Thoracic aorta (tissue), 2 donors: ENCODE measurements at regions not wholly inside any gene's neighbourhood (a gene's known extent, or its start where the extent isn't known, plus 50 kb on each side); places are given as distances from the start of the nearest gene placed in this dataset.
"Not testable (repeated sequence)": the region's sequence is repeated elsewhere in the genome, so short reads cannot be mapped to it uniquely, and the experiment has no call there.

Experiments used
- ATAC-seq: fragments of 150-250 bp; one replicate; pipeline ENCODE4 v1.8.0; 2017; ENCODE audit warnings: low read depth; ENCODE audit not compliant: insufficient number of reproducible peaks, low FRiP score
- DNase-seq: peaks from one replicate; pipeline ENCODE4 v3.0.0-alpha.2; 2020; ENCODE audit warnings: low spot score
- H3K27ac ChIP-seq, 2 donors: fragments of 200-600 bp; sonication (generic); 1 replicate in 1 of 2; 2 replicates in 1 of 2; pipeline ENCODE4 v1.5.1; 2016; ENCODE audit warnings: mild to moderate bottlenecking in 2 of 2, moderate library complexity in 2 of 2
- H3K27me3 ChIP-seq: fragments of 200-600 bp; sonication (generic); replicated peaks from 2 replicates; pipeline ENCODE4 v1.6.0; 2016; ENCODE audit warnings: mild to moderate bottlenecking; ENCODE audit not compliant: insufficient read depth
- H3K36me3 ChIP-seq: fragments of 200-600 bp; sonication (generic); one replicate; pipeline ENCODE4 v1.5.1; 2016
- H3K4me1 ChIP-seq, 2 donors: fragments of 200-600 bp; sonication (generic); 1 replicate in 1 of 2; 2 replicates in 1 of 2; pipeline versions ENCODE4 v1.5.1 to v1.6.0; 2016; ENCODE audit warnings: low read depth in 2 of 2, mild to moderate bottlenecking in 1 of 2; ENCODE audit not compliant: control insufficient read depth in 1 of 2
- H3K4me3 ChIP-seq: fragments of 200-600 bp; sonication (generic); 2 replicates; pipeline ENCODE4 v1.5.1; 2016; ENCODE audit warnings: mild to moderate bottlenecking
- H3K9me3 ChIP-seq: fragments of 200-600 bp; sonication (generic); 2 replicates; pipeline ENCODE4 v1.5.1; 2016
- CTCF ChIP-seq: fragments of 200-600 bp; sonication (generic); IDR thresholded peaks from one replicate; pipeline ENCODE4 v1.5.1; 2019; ENCODE audit warnings: antibody characterized with exemption

- Histone ChIP-seq H3K4me3 (no peak overlapping the region), H3K9me3 (no peaks in the 10 kb centered on the region), H3K27me3 (no peaks in the 10 kb centered on the region), H3K36me3 (no peaks in the 10 kb centered on the region), H3K27ac (no peak overlapping the region), H3K4me1 (peaks cover 0 to 5% of the 10 kb centered on the region in 2 donors)
- no peak for TF ChIP-seq CTCF
- no peak for ATAC-seq
- DNase-seq: no peak
Observed at GRCh38 chr1:143660354-143660941, 311.3 kb downstream of the FAM72C start.

- H3K36me3 ChIP-seq: no peaks in the 10 kb centered on the region
- no peak for DNase-seq
- TF ChIP-seq CTCF: no peak
Observed at GRCh38 chr1:143653429-143653802, 318.4 kb downstream of the FAM72C start.

GRCh38 chr1:143652744-143653428 is 318.9 kb downstream of the FAM72C start:
- no peaks in the 10 kb centered on the region for H3K27me3 ChIP-seq
- TF ChIP-seq CTCF: no peak

More at GRCh38 chr1:143653429-143653802, 318.4 kb downstream of the FAM72C start:
- no peaks in the 10 kb centered on the region for H3K27me3 ChIP-seq
- no peaks in the 10 kb centered on the region for H3K9me3 ChIP-seq
- H3K4me1 ChIP-seq: no peaks in the 10 kb centered on the region
- H3K27ac ChIP-seq: no peak overlapping the region
- no peak for ATAC-seq
- H3K4me3 ChIP-seq: no peak overlapping the region

GRCh38 chr1:143652187-143652586 is 319.6 kb downstream of the FAM72C start:
- ATAC-seq (no peak), DNase-seq (no peak)
- Histone ChIP-seq H3K4me1 (no peaks in the 10 kb centered on the region), H3K27me3 (no peaks in the 10 kb centered on the region), H3K27ac (no peak overlapping the region), H3K4me3 (no peak overlapping the region), H3K36me3 (no peaks in the 10 kb centered on the region), H3K9me3 (no peaks in the 10 kb centered on the region)
- TF ChIP-seq CTCF: no peak

More at GRCh38 chr1:143652744-143653428, 318.9 kb downstream of the FAM72C start:
- H3K4me3 ChIP-seq: no peak overlapping the region
- no peaks in the 10 kb centered on the region for H3K4me1 ChIP-seq
- DNase-seq: no peak
- H3K36me3 ChIP-seq: no peaks in the 10 kb centered on the region
- no peak overlapping the region for H3K27ac ChIP-seq
- H3K9me3 ChIP-seq: no peaks in the 10 kb centered on the region
- ATAC-seq: no peak

- Histone ChIP-seq H3K27me3 (no peaks in the 10 kb centered on the region), H3K4me1 (no peaks in the 10 kb centered on the region), H3K27ac (no peak overlapping the region), H3K4me3 (no peak overlapping the region), H3K36me3 (no peaks in the 10 kb centered on the region), H3K9me3 (no peaks in the 10 kb centered on the region)
- no peak for TF ChIP-seq CTCF
- DNase-seq: no peak
- ATAC-seq: no peak
Observed at GRCh38 chr1:143651350-143651992, 320.3 kb downstream of the FAM72C start.

- H3K27me3 ChIP-seq, ATAC-seq, DNase-seq, H3K4me3 ChIP-seq, H3K4me1 ChIP-seq, H3K36me3 ChIP-seq, H3K9me3 ChIP-seq, H3K27ac ChIP-seq: not testable (repeated sequence)
Observed at GRCh38 chr1:143644035-143644434, 327.8 kb downstream of the FAM72C start.
